Mesothelial cell of epicardium (in vitro differentiated cells): ENCODE measurements at regions not wholly inside any gene's neighbourhood (a gene's known extent, or its start where the extent isn't known, plus 50 kb on each side); places are given as distances from the start of the nearest gene placed in this dataset.

Source experiments
- DNase-seq, 2 experiments: peaks; one replicate each; pipeline ENCODE4 v3.0.0; 2021; ENCODE audit warnings: low spot score in 2 of 2; ENCODE audit not compliant: unreplicated experiment in 2 of 2
- H3K27ac Mint-ChIP-seq: 2 replicates; pipeline ENCODE4 v1.8.0; 2021; ENCODE audit warnings: mixed read lengths
- H3K27me3 Mint-ChIP-seq: 2 replicates; pipeline ENCODE4 v1.8.0; 2021; ENCODE audit warnings: low read depth, mixed read lengths
- H3K36me3 Mint-ChIP-seq: 2 replicates; pipeline ENCODE4 v1.8.0; 2021; ENCODE audit warnings: mixed read lengths
- H3K4me1 Mint-ChIP-seq: 2 replicates; pipeline ENCODE4 v1.8.0; 2021; ENCODE audit warnings: mixed read lengths
- H3K4me3 Mint-ChIP-seq: 2 replicates; pipeline ENCODE4 v1.8.0; 2021; ENCODE audit warnings: mild to moderate bottlenecking, moderate library complexity, mixed read lengths
- H3K9me3 Mint-ChIP-seq: 2 replicates; pipeline ENCODE4 v1.8.0; 2021; ENCODE audit warnings: mixed read lengths
- CTCF ChIP-seq: fragments of 200-600 bp; sonication (generic); IDR thresholded peaks from one replicate; pipeline ENCODE4 v1.5.0; 2021; ENCODE audit warnings: antibody characterized with exemption; ENCODE audit not compliant: unreplicated experiment

GRCh38 chr10:20686015-20686635 lies 211.0 kb downstream of the NEBL start:
- TF ChIP-seq CTCF = no peak
- Mint-ChIP-seq H3K4me1 (peaks cover 31% of the 10 kb centered on the region), H3K27me3 (no peaks in the 10 kb centered on the region), H3K27ac (peak overlapping the region; percentile 89), H3K4me3 (no peak overlapping the region), H3K9me3 (no peaks in the 10 kb centered on the region), H3K36me3 (no peaks in the 10 kb centered on the region)
- no peak for DNase-seq

GRCh38 chr10:20685462-20685861 lies 211.6 kb downstream of the NEBL start:
- Mint-ChIP-seq H3K27me3 (no peaks in the 10 kb centered on the region), H3K9me3 (no peaks in the 10 kb centered on the region), H3K4me3 (no peak overlapping the region), H3K4me1 (peaks cover 26% of the 10 kb centered on the region), H3K36me3 (no peaks in the 10 kb centered on the region), H3K27ac (no peak overlapping the region)
- no peak for TF ChIP-seq CTCF
- no peak for DNase-seq

GRCh38 chr10:20683345-20683744 lies 213.8 kb downstream of the NEBL start:
- TF ChIP-seq CTCF = no peak
- H3K36me3 Mint-ChIP-seq = peaks cover 2% of the 10 kb centered on the region
- H3K4me1 Mint-ChIP-seq = peaks cover 18% of the 10 kb centered on the region
- no peak overlapping the region for H3K4me3 Mint-ChIP-seq
- H3K27ac Mint-ChIP-seq = no peak overlapping the region
- no peaks in the 10 kb centered on the region for H3K27me3 Mint-ChIP-seq
- no peak for DNase-seq
- peaks cover 6% of the 10 kb centered on the region for H3K9me3 Mint-ChIP-seq

GRCh38 chr10:20682782-20683181 lies 214.3 kb downstream of the NEBL start:
- no peak for TF ChIP-seq CTCF
- no peaks in the 10 kb centered on the region for H3K27me3 Mint-ChIP-seq
- DNase-seq = no peak
- peaks cover 2% of the 10 kb centered on the region for H3K36me3 Mint-ChIP-seq
- peaks cover 18% of the 10 kb centered on the region for H3K4me1 Mint-ChIP-seq
- H3K27ac Mint-ChIP-seq = no peak overlapping the region
- H3K4me3 Mint-ChIP-seq = no peak overlapping the region
- H3K9me3 Mint-ChIP-seq = peaks cover 6% of the 10 kb centered on the region

- TF ChIP-seq CTCF = no peak
- H3K27me3 Mint-ChIP-seq = no peaks in the 10 kb centered on the region
- H3K27ac Mint-ChIP-seq = no peak overlapping the region
- peaks cover 6% of the 10 kb centered on the region for H3K9me3 Mint-ChIP-seq
- peaks cover 37% of the 10 kb centered on the region for H3K4me1 Mint-ChIP-seq
- no peak for DNase-seq
- no peak overlapping the region for H3K4me3 Mint-ChIP-seq
- H3K36me3 Mint-ChIP-seq = peaks cover 2% of the 10 kb centered on the region
Observed at GRCh38 chr10:20677340-20677739, 219.8 kb downstream of the NEBL start.

GRCh38 chr10:20674926-20675325 lies 222.2 kb downstream of the NEBL start:
- no peak overlapping the region for H3K4me3 Mint-ChIP-seq

More at GRCh38 chr10:20674926-20675325, 222.2 kb downstream of the NEBL start:
- no peak for TF ChIP-seq CTCF
- peaks cover 3% of the 10 kb centered on the region for H3K9me3 Mint-ChIP-seq
- peaks cover 2% of the 10 kb centered on the region for H3K36me3 Mint-ChIP-seq
- peaks cover 55% of the 10 kb centered on the region for H3K4me1 Mint-ChIP-seq
- no peaks in the 10 kb centered on the region for H3K27me3 Mint-ChIP-seq
- peak overlapping the region; percentile 57 for H3K27ac Mint-ChIP-seq
- DNase-seq = no peak
